Stimulated activated naive CD8-positive, alpha-beta T cell treated with anti-CD3 and anti-CD28 coated beads, Interleukin-15, amount 100 ng/mL, for 72 hours (primary cell): ENCODE measurements at regions not wholly inside any gene's neighbourhood (a gene's known extent, or its start where the extent isn't known, plus 50 kb on each side); places are given as distances from the start of the nearest gene placed in this dataset.

Source experiments
- ATAC-seq: fragments of 150-1000 bp; cut with Tn5 transposase; 2 replicates; pipeline ENCODE4 v1.10.0; 2021; ENCODE audit warnings: mild to moderate bottlenecking, moderate library complexity
- DNase-seq, 2 donors: peaks; one replicate each; pipeline ENCODE4 v3.0.0; 2021 to 2022
- H3K27ac Mint-ChIP-seq, 2 donors: one replicate each; pipeline ENCODE4 v1.8.0; 2022; ENCODE audit warnings: mild to moderate bottlenecking in 2 of 2, mixed read lengths in 2 of 2, moderate library complexity in 2 of 2
- H3K27me3 Mint-ChIP-seq: one replicate; pipeline ENCODE4 v1.8.0; 2022; ENCODE audit warnings: mixed read lengths
- H3K4me1 Mint-ChIP-seq: one replicate; pipeline ENCODE4 v1.8.0; 2022; ENCODE audit warnings: mild to moderate bottlenecking, mixed read lengths
- H3K4me3 Mint-ChIP-seq, 2 donors: one replicate each; pipeline ENCODE4 v1.8.0; 2022; ENCODE audit warnings: mild to moderate bottlenecking in 2 of 2, mixed read lengths in 2 of 2, moderate library complexity in 1 of 2
- H3K9me3 Mint-ChIP-seq, 2 donors: one replicate each; pipeline ENCODE4 v1.8.0; 2022; ENCODE audit warnings: mixed read lengths in 2 of 2

- Mint-ChIP-seq H3K4me3 (no peak overlapping the region), H3K27ac (no peak overlapping the region), H3K9me3 (peaks cover 16% of the 10 kb centered on the region in 2 donors), H3K4me1 (no peaks in the 10 kb centered on the region), H3K27me3 (peaks cover 6% of the 10 kb centered on the region)
- ATAC-seq (no peak), DNase-seq (no peak)
Measured at GRCh38 chr10:58885146-58885545, 291.3 kb upstream of the PHYHIPL start.

DNA sequence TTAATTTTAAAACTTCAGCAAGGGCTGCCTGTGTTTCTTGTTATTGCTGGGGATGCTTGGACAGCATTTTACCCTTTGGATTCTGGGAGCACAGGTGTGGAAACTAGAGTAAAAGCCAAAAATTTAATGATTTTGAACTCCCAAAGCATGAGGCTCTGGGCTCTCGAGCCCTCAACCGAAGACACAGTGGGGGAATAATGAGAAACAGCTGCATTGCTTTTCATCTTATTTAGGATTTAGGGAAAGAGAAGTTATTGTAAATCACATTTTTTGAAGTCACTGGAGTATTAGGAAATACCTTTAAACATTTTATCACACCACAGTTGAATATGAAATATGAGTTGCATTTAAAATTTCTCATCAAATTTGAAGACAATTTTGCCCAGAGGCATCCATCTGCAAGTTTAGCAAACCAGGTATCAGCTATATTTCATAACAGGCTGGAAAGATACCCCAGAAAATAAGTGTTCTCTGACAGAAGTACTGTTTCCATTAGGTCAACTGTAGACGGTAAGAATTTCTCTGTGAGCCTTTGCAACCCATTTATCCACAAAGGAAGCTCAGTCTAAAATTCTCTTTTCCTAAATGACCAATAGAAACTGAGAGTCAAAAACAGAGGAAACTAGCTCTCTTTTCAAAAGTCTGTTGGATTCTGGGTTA is 290.6 kb upstream of the PHYHIPL start:
- no peak for ATAC-seq

GRCh38 chr10:58886406-58886805 is 290.0 kb upstream of the PHYHIPL start:
- Mint-ChIP-seq H3K9me3 (peaks cover 9 to 10% of the 10 kb centered on the region in 2 donors), H3K27ac (no peak overlapping the region), H3K27me3 (peaks cover 14% of the 10 kb centered on the region), H3K4me1 (no peaks in the 10 kb centered on the region), H3K4me3 (no peak overlapping the region)
- ATAC-seq, result no peak
- DNase-seq, result no peak

More for the DNA sequence above, 290.6 kb upstream of the PHYHIPL start:
- Mint-ChIP-seq H3K27me3 (peaks cover 8% of the 10 kb centered on the region), H3K4me1 (no peaks in the 10 kb centered on the region), H3K27ac (no peak overlapping the region), H3K4me3 (no peak overlapping the region), H3K9me3 (peaks cover 12 to 13% of the 10 kb centered on the region in 2 donors)
- DNase-seq, result no peak

GRCh38 chr10:58887474-58887873 is 289.0 kb upstream of the PHYHIPL start:
- no peak for ATAC-seq
- no peak overlapping the region for H3K4me3 Mint-ChIP-seq
- no peak for DNase-seq

DNA sequence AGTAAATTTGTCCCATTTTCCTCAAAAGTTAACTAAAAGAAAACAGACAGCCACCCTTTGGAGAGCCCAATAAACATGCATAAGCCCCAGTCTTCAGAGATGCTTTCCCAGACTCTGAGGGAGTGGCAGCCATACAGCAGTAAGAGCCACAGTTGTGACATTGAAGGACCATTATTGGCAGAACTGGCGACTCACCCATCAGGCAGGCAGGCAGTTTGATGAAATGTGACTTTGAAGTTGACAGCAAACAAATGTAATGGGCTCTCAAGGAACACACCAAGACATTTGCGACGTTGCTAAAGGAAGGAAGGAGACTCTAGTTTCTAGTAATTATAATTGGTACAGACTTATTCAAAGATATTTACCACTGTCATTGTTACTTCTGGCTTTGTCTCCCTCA is 287.5 kb upstream of the PHYHIPL start:
- H3K4me1 Mint-ChIP-seq, result no peaks in the 10 kb centered on the region
- peaks cover 24% of the 10 kb centered on the region for H3K27me3 Mint-ChIP-seq
- H3K27ac Mint-ChIP-seq, result no peak overlapping the region
- DNase-seq, result no peak
- H3K4me3 Mint-ChIP-seq, result no peak overlapping the region
- peaks cover 0 to 4% of the 10 kb centered on the region in 2 donors for H3K9me3 Mint-ChIP-seq
- no peak for ATAC-seq

More at GRCh38 chr10:58887474-58887873, 289.0 kb upstream of the PHYHIPL start:
- Mint-ChIP-seq H3K27me3 (peaks cover 21% of the 10 kb centered on the region), H3K9me3 (peaks cover 3 to 5% of the 10 kb centered on the region in 2 donors), H3K27ac (no peak overlapping the region), H3K4me1 (no peaks in the 10 kb centered on the region)

DNA sequence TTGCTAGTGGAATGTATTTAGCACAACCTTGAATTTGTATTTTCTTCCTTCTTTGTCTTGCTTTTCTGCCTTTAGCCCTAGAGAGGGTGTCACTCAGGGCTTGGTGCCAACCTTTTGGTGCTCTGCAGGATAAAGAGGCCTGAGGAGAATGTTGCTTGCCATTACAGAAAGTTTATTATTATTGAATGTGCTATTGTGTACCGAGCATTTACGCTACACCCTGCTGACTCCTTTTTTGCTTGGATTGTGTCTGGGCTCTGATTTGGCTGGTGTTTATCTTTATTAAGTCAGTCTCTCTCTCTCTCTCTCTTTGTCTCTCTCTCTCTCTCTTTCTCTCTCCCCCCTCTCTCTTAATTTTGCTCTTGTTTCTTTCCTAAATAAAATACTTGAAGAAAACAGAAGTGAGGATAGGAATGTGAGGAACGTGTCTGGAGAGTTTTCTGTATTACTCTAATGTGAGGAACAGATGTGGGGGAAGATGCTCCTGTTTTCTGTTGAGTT is 284.4 kb upstream of the PHYHIPL start:
- no peaks in the 10 kb centered on the region for H3K4me1 Mint-ChIP-seq
- no peak overlapping the region for H3K27ac Mint-ChIP-seq
- DNase-seq, result no peak
- peaks cover 23% of the 10 kb centered on the region for H3K27me3 Mint-ChIP-seq
- no peak for ATAC-seq
- peaks cover 0 to 4% of the 10 kb centered on the region in 2 donors for H3K9me3 Mint-ChIP-seq
- H3K4me3 Mint-ChIP-seq, result no peak overlapping the region

- ATAC-seq (no peak), DNase-seq (no peak)
- no peak overlapping the region for H3K4me3 Mint-ChIP-seq
- H3K27me3 Mint-ChIP-seq, result peaks cover 17% of the 10 kb centered on the region
- H3K27ac Mint-ChIP-seq, result no peak overlapping the region
- no peaks in the 10 kb centered on the region for H3K4me1 Mint-ChIP-seq
- peaks cover 0 to 4% of the 10 kb centered on the region in 2 donors for H3K9me3 Mint-ChIP-seq
Measured at GRCh38 chr10:58894929-58895328, 281.5 kb upstream of the PHYHIPL start.

DNA sequence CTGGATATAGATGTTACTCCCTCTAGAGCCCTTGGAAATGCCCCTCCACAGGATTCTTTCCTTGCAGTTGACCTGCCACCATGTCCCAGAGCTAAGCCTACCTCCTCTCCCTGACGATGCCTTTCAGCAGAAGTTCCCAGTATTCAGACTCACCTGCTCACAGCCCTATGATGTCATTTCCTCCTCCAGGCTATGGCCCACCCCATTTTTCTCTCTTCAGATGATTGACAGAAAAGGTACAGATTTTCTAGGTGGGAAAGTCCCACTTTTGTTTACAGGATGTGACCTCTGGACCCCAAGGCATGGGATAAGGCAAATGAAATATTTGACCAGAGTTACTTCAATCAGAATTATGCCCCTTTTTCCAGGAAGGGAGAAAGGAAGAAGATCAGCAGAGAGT is 280.2 kb upstream of the PHYHIPL start:
- no peaks in the 10 kb centered on the region for H3K4me1 Mint-ChIP-seq
- no peak overlapping the region for H3K27ac Mint-ChIP-seq
- no peak overlapping the region for H3K4me3 Mint-ChIP-seq
- H3K9me3 Mint-ChIP-seq, result no peaks in the 10 kb centered on the region
- ATAC-seq (no peak), DNase-seq (no peak)
- peaks cover 12% of the 10 kb centered on the region for H3K27me3 Mint-ChIP-seq

DNA sequence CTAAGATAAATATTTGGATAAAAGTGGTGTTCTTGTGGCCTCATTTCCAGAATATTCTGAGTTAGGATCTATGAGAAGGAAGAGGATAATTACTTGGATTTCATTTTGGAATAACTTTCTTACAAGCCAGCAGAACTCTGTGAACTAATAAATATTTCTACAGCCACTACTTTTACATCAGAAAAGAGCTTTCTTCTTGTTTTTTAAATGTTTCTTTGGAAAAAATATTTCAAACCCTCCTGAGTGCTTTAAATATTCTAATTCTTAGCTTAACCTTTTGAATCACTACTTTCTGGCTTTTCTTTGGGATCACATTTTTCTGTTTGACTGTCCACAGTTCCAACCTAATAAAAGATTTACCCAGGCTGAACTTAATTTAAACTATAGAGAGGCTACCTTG is 279.2 kb upstream of the PHYHIPL start:
- Mint-ChIP-seq H3K27ac (peak overlapping the region in 1 of 2 donors; percentile 69), H3K4me1 (no peaks in the 10 kb centered on the region), H3K9me3 (peaks cover 0 to 6% of the 10 kb centered on the region in 2 donors), H3K4me3 (no peak overlapping the region), H3K27me3 (peaks cover 5% of the 10 kb centered on the region)
- ATAC-seq, result no peak
- DNase-seq, result no peak

DNA sequence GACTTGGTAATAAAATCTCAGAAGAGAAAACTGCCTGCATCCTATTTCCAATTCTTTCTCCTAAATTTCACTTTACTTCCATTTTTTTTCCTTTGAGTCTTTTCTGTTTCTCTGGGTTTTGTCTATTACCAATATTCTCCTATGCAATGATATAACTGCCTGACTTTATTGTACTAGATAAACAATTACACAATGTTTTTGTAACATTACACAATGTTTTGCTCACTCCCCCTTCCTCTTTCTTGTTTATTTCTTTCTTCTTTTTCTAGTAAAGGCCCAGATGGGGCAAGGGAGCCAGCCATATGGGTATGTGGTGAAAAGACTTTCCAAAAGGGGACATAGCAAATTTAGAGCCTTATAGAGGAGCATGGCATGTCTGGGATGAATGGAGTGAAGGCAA is 278.7 kb upstream of the PHYHIPL start:
- H3K4me3 Mint-ChIP-seq, result no peak overlapping the region
- no peak overlapping the region for H3K27ac Mint-ChIP-seq
- peaks cover 0 to 6% of the 10 kb centered on the region in 2 donors for H3K9me3 Mint-ChIP-seq
- DNase-seq (no peak), ATAC-seq (no peak)
- H3K27me3 Mint-ChIP-seq, result no peaks in the 10 kb centered on the region
- no peaks in the 10 kb centered on the region for H3K4me1 Mint-ChIP-seq

GRCh38 chr10:58898854-58899573 is 277.4 kb upstream of the PHYHIPL start:
- DNase-seq, result no peak
- no peak overlapping the region for H3K4me3 Mint-ChIP-seq
- no peak for ATAC-seq
- no peaks in the 10 kb centered on the region for H3K4me1 Mint-ChIP-seq
- no peak overlapping the region for H3K27ac Mint-ChIP-seq
- no peaks in the 10 kb centered on the region for H3K27me3 Mint-ChIP-seq
- peaks cover 4 to 6% of the 10 kb centered on the region in 2 donors for H3K9me3 Mint-ChIP-seq

DNA sequence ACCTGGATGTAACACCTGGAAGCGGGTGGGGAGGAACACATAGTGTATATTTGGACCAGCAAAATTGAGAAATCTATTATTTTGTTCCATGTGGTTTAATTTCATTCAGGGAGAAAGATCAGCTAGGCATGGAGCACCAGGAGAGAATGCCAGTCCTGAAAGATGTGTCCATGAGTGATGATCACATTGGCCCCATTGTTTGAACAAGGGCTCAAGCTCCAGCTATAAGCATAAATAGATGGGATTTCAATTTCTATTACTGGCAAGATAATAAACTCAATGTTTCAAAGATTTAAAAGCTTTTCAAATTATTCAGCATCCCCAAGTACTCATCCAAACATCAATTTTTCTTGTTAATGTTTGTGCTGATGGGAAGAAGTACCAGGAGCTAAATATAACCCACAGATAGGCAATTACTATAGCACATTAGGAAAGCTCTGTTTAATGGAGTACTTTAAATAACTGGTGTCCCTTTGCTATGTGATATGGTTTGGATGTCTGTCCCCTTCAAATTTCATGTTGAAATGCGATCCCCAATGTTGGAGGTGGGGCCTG is 275.3 kb upstream of the PHYHIPL start:
- H3K4me3 Mint-ChIP-seq, result no peak overlapping the region
- H3K27me3 Mint-ChIP-seq, result peaks cover 7% of the 10 kb centered on the region
- H3K9me3 Mint-ChIP-seq, result peaks cover 4 to 6% of the 10 kb centered on the region in 2 donors
- no peak for DNase-seq
- ATAC-seq, result no peak
- no peaks in the 10 kb centered on the region for H3K4me1 Mint-ChIP-seq
- H3K27ac Mint-ChIP-seq, result no peak overlapping the region

- Mint-ChIP-seq H3K4me3 (no peak overlapping the region), H3K27ac (no peak overlapping the region), H3K4me1 (no peaks in the 10 kb centered on the region), H3K27me3 (peaks cover 7% of the 10 kb centered on the region), H3K9me3 (peaks cover 4 to 6% of the 10 kb centered on the region in 2 donors)
- DNase-seq (no peak), ATAC-seq (no peak)
Measured at GRCh38 chr10:58903071-58903470, 273.4 kb upstream of the PHYHIPL start.

DNA sequence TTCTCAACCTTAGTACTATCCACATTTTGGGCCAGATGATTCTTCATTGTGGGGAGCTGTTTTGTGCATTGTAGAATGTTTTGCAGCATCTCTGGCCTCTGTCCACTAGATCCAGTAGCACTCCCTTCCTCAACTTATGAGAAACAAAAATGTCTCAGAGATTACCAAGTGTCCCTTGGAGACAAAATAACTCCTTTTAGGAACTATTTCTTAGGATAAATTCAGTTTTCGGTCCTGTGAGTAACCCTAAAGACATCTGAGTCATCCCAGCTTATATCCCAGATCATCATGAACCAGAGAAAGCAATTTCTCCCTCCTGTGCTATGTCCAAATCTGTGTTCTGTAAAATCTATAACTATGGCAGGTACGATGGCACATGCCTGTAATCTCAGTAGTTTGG is 266.6 kb upstream of the PHYHIPL start:
- no peak for ATAC-seq
- no peaks in the 10 kb centered on the region for H3K9me3 Mint-ChIP-seq
- H3K27me3 Mint-ChIP-seq, result peaks cover 18% of the 10 kb centered on the region
- no peak overlapping the region for H3K27ac Mint-ChIP-seq
- no peak for DNase-seq
- no peaks in the 10 kb centered on the region for H3K4me1 Mint-ChIP-seq
- H3K4me3 Mint-ChIP-seq, result no peak overlapping the region

DNA sequence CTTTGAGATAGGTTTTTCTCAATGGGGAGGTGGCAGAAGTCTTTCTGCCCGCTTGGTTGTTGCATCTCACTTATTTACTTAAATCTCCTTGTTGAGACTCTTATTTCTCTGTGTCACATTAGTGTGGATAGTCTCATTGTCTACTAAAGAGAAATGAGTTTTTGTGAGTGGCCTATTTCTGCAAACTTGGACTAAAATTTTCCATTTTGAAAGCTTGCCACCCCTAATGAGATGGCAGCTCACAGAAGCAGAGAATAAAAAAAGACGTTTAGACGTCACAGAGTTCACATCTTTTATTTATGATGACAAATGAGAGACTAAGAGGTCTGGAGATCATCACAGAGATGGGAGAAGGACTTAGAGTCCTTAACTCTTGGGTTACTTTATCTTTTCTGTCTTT is 262.7 kb upstream of the PHYHIPL start:
- ATAC-seq, result no peak
- no peak for DNase-seq
- H3K27ac Mint-ChIP-seq, result no peak overlapping the region
- H3K27me3 Mint-ChIP-seq, result peaks cover 11% of the 10 kb centered on the region
- no peak overlapping the region for H3K4me3 Mint-ChIP-seq
- H3K4me1 Mint-ChIP-seq, result no peaks in the 10 kb centered on the region
- H3K9me3 Mint-ChIP-seq, result no peaks in the 10 kb centered on the region

GRCh38 chr10:58918887-58919286 is 257.6 kb upstream of the PHYHIPL start:
- DNase-seq (no peak), ATAC-seq (no peak)
- Mint-ChIP-seq H3K27ac (no peak overlapping the region), H3K4me1 (no peaks in the 10 kb centered on the region), H3K4me3 (no peak overlapping the region), H3K9me3 (no peaks in the 10 kb centered on the region), H3K27me3 (peaks cover 8% of the 10 kb centered on the region)
